K562 (cell line): ENCODE measurements at regions not wholly inside any gene's neighbourhood (a gene's known extent, or its start where the extent isn't known, plus 50 kb on each side); places are given as distances from the start of the nearest gene placed in this dataset.

Experiments
- ATAC-seq: fragments of 200-7000 bp; cut with Tn5 transposase; 3 replicates; pipeline ENCODE4 v1.9.1; 2020; ENCODE audit warnings: moderate library complexity
- BruUV-seq: library from RNA; stranded (reverse); fragments of 400-500 nt; replicated peaks from 2 replicates; lab custom pipeline; 2021; lab: Mats Ljungman, UMichigan
- CTCF ChIA-PET: fragments of 300-600 bp; formaldehyde crosslinking; extraction: SDS; loops from one replicate; lab custom pipeline; 2021; ENCODE audit warnings: low intra/inter-chr PET ratio; lab: Yijun Ruan, JAX
- POLR2A ChIA-PET: fragments of 300-600, 350-650 bp; sonication (Branson Sonifier 250); formaldehyde crosslinking; extraction: SDS; loops from one replicate; lab custom pipeline; 2021; ENCODE audit warnings: antibody characterized with exemption, inconsistent platforms; lab: Yijun Ruan, JAX
- DNase-seq, 4 experiments: peaks; one replicate each; pipeline versions ENCODE4 v3.0.0 to v3.0.0-alpha.2; 2011 to 2018; ENCODE audit warnings: low spot score in 3 of 4, mixed read lengths in 3 of 4; ENCODE audit errors: extremely low read depth in 1 of 4
- FAIRE-seq: peaks from 2 replicates; lab custom pipeline; 2011; peaks lifted over from hg19 to GRCh38; lab: Jason Lieb, UNC
- H2AFZ ChIP-seq: 2 replicates; pipeline ENCODE4 v1.6.0; 2011; ENCODE audit warnings: low read depth, low read length, control low read depth, inconsistent platforms
- H3K27ac ChIP-seq: fragments of 200-600 bp; 3 replicates; pipeline ENCODE4 v1.8.0; 2011; ENCODE audit warnings: low read depth, mild to moderate bottlenecking, control low read depth, inconsistent platforms, low read length, moderate library complexity, mixed read lengths; ENCODE audit errors: extremely low read depth
- H3K27me3 ChIP-seq, 2 experiments: fragments of 300-600 bp in 1 of 2; 2 replicates in 1 of 2; 3 replicates in 1 of 2; pipeline versions ENCODE4 v1.6.0 to v1.8.0; 2011; ENCODE audit warnings: inconsistent platforms in 2 of 2, low read length in 2 of 2, mild to moderate bottlenecking in 1 of 2, mixed read lengths in 1 of 2, moderate library complexity in 1 of 2; ENCODE audit not compliant: control insufficient read depth in 2 of 2, insufficient read depth in 2 of 2
- H3K36me3 ChIP-seq: fragments of 300-600 bp; 3 replicates; pipeline ENCODE4 v1.8.0; 2011; ENCODE audit warnings: mild to moderate bottlenecking, low read length, inconsistent platforms; ENCODE audit not compliant: control insufficient read depth, insufficient read depth
- H3K4me1 ChIP-seq, 2 experiments: fragments of 200-600 bp in 1 of 2; replicated peaks in 1 of 2; 2 replicates in 1 of 2; 3 replicates in 1 of 2; pipeline versions ENCODE4 v1.5.1 to v1.8.0; 2011; ENCODE audit warnings: inconsistent platforms in 2 of 2, low read length in 2 of 2, mild to moderate bottlenecking in 1 of 2, mixed read lengths in 1 of 2, moderate library complexity in 1 of 2; ENCODE audit not compliant: control insufficient read depth in 2 of 2, insufficient read depth in 2 of 2
- H3K4me2 ChIP-seq: 2 replicates; pipeline ENCODE4 v1.6.1; 2011; ENCODE audit warnings: low read length, control low read depth, inconsistent platforms, mixed read lengths; ENCODE audit not compliant: insufficient read depth
- H3K4me3 ChIP-seq: fragments of 200-600 bp; sonication (generic), shearing (Covaris generic); 2 replicates; pipeline ENCODE4 v1.5.1; 2016; ENCODE audit warnings: control low read depth, inconsistent platforms
- H3K79me2 ChIP-seq: fragments of 200-600 bp; 3 replicates; pipeline ENCODE4 v1.8.0; 2011; ENCODE audit warnings: low read length, inconsistent platforms; ENCODE audit not compliant: control insufficient read depth, insufficient read depth
- H3K9ac ChIP-seq, 2 experiments: 2 replicates each; pipeline versions ENCODE4 v1.6.0 to v1.6.1; 2011; ENCODE audit warnings: low read depth in 2 of 2, low read length in 2 of 2, control low read depth in 1 of 2, inconsistent platforms in 1 of 2, mild to moderate bottlenecking in 1 of 2, mixed read lengths in 1 of 2; ENCODE audit not compliant: insufficient read depth in 1 of 2
- H3K9me1 ChIP-seq: one replicate; pipeline ENCODE4 v1.6.0; 2011; ENCODE audit warnings: inconsistent platforms, mild to moderate bottlenecking, low read length, moderate library complexity; ENCODE audit not compliant: control insufficient read depth, insufficient read depth
- H3K9me3 ChIP-seq: replicated peaks from 2 replicates; pipeline ENCODE4 v1.5.1; 2011; ENCODE audit warnings: low read depth, low read length, inconsistent platforms; ENCODE audit not compliant: control insufficient read depth, insufficient read depth
- H4K20me1 ChIP-seq: replicated peaks from 2 replicates; pipeline ENCODE4 v1.6.1; 2011; ENCODE audit warnings: low read length, inconsistent platforms, mixed read lengths; ENCODE audit not compliant: control insufficient read depth, insufficient read depth
- BRD4 ChIP-seq: fragments of 200-600 bp; sonication (generic); IDR thresholded peaks from 2 replicates; pipeline ENCODE4 v1.6.1; 2017; ENCODE audit warnings: inconsistent platforms
- EP400 ChIP-seq: fragments of 450-650 bp; IDR thresholded peaks from 2 replicates; pipeline ENCODE4 v1.6.1; 2017; ENCODE audit warnings: antibody characterized with exemption, mild to moderate bottlenecking, moderate library complexity
- HDAC2 ChIP-seq: fragments of 450-650 bp; IDR thresholded peaks from 2 replicates; pipeline ENCODE4 v1.6.1; 2016; ENCODE audit warnings: mild to moderate bottlenecking
- HDAC3 ChIP-seq: fragments of 450-650 bp; IDR thresholded peaks from 2 replicates; pipeline ENCODE4 v1.6.1; 2018; ENCODE audit warnings: borderline replicate concordance, mild to moderate bottlenecking, moderate library complexity; ENCODE audit not compliant: partially characterized antibody
- NCOA2 ChIP-seq, 2 experiments: fragments of 450-650 bp; IDR thresholded peaks; 2 replicates each; pipeline ENCODE4 v1.6.1; 2018; ENCODE audit warnings: mild to moderate bottlenecking in 2 of 2, moderate library complexity in 1 of 2; ENCODE audit not compliant: partially characterized antibody in 2 of 2
- NR2F6 ChIP-seq: fragments of 450-650 bp; formaldehyde crosslinking; IDR thresholded peaks from 2 replicates; pipeline ENCODE4 v1.4.0; 2020; ENCODE audit warnings: mild to moderate bottlenecking
- PPARD ChIP-seq: fragments of 250-450 bp; sonication (Bioruptor Pico); IDR thresholded peaks from 2 replicates; pipeline ENCODE4 v1.8.0; 2022; ENCODE audit warnings: inconsistent platforms, mild to moderate bottlenecking, moderate library complexity
- SMAD4 ChIP-seq: fragments of 250-450 bp; sonication (Bioruptor Pico); conservative IDR thresholded peaks from 2 replicates; pipeline ENCODE4 v1.8.0; 2021; ENCODE audit warnings: inconsistent platforms, mild to moderate bottlenecking, moderate library complexity
- SUPT5H ChIP-seq: fragments of 450-650 bp; IDR thresholded peaks from 2 replicates; pipeline ENCODE4 v1.6.1; 2016
- TCF3 ChIP-seq: sonication (generic); formaldehyde crosslinking; IDR thresholded peaks from 2 replicates; pipeline ENCODE4 v1.4.0; 2020; ENCODE audit warnings: mild to moderate bottlenecking, missing genetic modification reagents
- THRAP3 ChIP-seq: fragments of 450-650 bp; IDR thresholded peaks from 2 replicates; pipeline ENCODE4 v1.6.1; 2016; ENCODE audit warnings: mild to moderate bottlenecking, inconsistent platforms, borderline replicate concordance
- TOE1 ChIP-seq, 2 experiments: fragments of 450-650 bp in 1 of 2; sonication (generic) in 1 of 2; formaldehyde crosslinking in 1 of 2; IDR thresholded peaks; 2 replicates each; pipeline versions ENCODE4 v1.7.1 to v1.8.0; 2016 to 2022; ENCODE audit warnings: borderline replicate concordance in 2 of 2, mild to moderate bottlenecking in 2 of 2, antibody characterized with exemption in 1 of 2, inconsistent platforms in 1 of 2, low read depth in 1 of 2, missing genetic modification reagents in 1 of 2, moderate library complexity in 1 of 2
- TRIM24 ChIP-seq, 2 experiments: fragments of 450-650 bp; IDR thresholded peaks; 2 replicates each; pipeline ENCODE4 v1.6.1; 2016
- ZKSCAN3 ChIP-seq: fragments of 250-450 bp; sonication (Bioruptor Pico); IDR thresholded peaks from 2 replicates; pipeline ENCODE4 v1.4.0; 2020
- WGBS: fragments of 100-300 bp; shearing (Covaris generic); methylation state at CpG from one replicate; pipeline ENCODE4 v1.1.6; 2016; ENCODE audit warnings: low coverage, mixed read lengths; ENCODE audit not compliant: insufficient coverage; ENCODE audit errors: missing lambda C conversion rate; 5-methylcytosine and 5-hydroxymethylcytosine counted together
- in situ Hi-C: fragments of 300-500 bp; cut with MboI; formaldehyde crosslinking; loops from 4 replicates; pipeline ENCODE4 v1.15.0; 2018; ENCODE audit warnings: inconsistent platforms, mixed read lengths
- intact Hi-C: fragments of 100-400 bp; cut with micrococcal nuclease; formaldehyde crosslinking; loops from 2 replicates; pipeline ENCODE4 v1.14.2; 2022
- TF ChIP-seq, protein P1 (sequence below): fragments of 450-650 bp; IDR thresholded peaks from one replicate; pipeline ENCODE4 v1.6.1; 2018; ENCODE audit warnings: mild to moderate bottlenecking, moderate library complexity; ENCODE audit not compliant: partially characterized antibody
- TF ChIP-seq, protein P2 (sequence below): sonication (generic); IDR thresholded peaks from 2 replicates; pipeline ENCODE4 v1.6.1; 2016

DNA sequence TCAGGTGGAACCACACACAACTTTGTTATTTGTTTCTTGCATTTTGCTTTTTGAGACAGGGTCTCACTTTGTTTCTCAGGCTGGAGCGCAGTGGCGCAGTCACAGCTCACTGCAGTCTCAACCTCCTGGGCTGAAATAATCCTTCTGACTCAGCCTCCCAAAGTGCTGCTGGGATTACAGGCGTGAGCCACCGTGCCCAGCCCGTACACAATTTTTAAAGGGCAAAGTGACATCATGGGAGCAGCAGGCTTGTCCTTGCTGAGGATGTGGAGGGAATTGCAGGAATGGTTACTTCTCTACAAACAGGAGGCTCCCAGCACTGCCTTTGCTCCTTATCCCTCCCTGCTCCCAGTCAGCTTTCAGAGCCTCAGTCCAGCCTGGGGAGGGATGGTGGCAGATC, 355.9 kb upstream of the KLHL29 start:
- CTCF ChIA-PET, result no interaction called here
- Histone ChIP-seq H3K27ac (no peak overlapping the region), H3K4me1 (no peaks in the 10 kb centered on the region), H3K36me3 (no peaks in the 10 kb centered on the region), H3K27me3 (no peaks in the 10 kb centered on the region), H2AFZ (no peak overlapping the region), H4K20me1 (no peaks in the 10 kb centered on the region), H3K79me2 (no peaks in the 10 kb centered on the region), H3K4me3 (no peak overlapping the region), H3K4me2 (no peak overlapping the region), H3K9me3 (no peaks in the 10 kb centered on the region), H3K9ac (no peak overlapping the region), H3K9me1 (no peaks in the 10 kb centered on the region)
- DNase-seq, result no peak
- 0% methylated on average over 5 of the region's 5 CpGs for WGBS
- TF ChIP-seq PPARD (CRISPR knock-in tag) (no peak), TOE1 (IDR thresholded peaks at IDR 0.05; ENCODE audit: borderline replicate concordance) (no peak), TOE1 (CRISPR knock-in tag; IDR thresholded peaks at IDR 0.05; ENCODE audit: borderline replicate concordance, low read depth) (no peak), TCF3 (CRISPR knock-in tag) (no peak), NCOA2 (IDR thresholded peaks at IDR 0.05; ENCODE audit: partially characterized antibody in 2 of 2) (no peak)
- no TSS peak for BruUV-seq
- FAIRE-seq, result no peak
- no peak for ATAC-seq
- POLR2A ChIA-PET, result interaction anchor here (0.7 kb wide), 1 partner anchor 1382 kb away, joined by 3 read pairs; no protein-coding TSS in a partner anchor
- intact Hi-C loops (no loop called here), in situ Hi-C loops (no loop called here)

DNA sequence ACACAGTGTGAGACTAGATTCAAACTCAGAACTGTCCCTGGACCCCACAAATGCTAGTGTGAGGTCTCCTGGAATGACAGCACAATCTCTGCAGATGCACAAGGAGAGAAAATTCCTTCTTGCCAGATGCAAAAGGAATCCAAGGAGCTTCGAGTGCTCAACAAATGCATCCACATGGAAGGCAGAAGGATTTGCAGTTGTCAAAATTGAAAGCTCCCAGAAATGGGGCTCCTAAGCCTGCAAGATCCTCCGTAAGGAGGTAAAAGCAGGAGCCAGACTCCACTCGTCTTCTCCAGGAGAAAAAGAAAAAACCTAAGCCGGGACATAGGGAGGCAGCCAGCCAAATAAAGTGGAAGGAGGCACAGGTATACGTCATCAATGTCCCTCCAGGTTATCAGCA, 355.0 kb upstream of the KLHL29 start:
- ChIA-PET POLR2A (no interaction called here), CTCF (no interaction called here)
- intact Hi-C loops (no loop called here), in situ Hi-C loops (no loop called here)
- no peaks in the 10 kb centered on the region for H3K36me3 ChIP-seq
- no TSS peak for BruUV-seq
- H3K27me3 ChIP-seq, result no peaks in the 10 kb centered on the region
- H3K79me2 ChIP-seq, result no peaks in the 10 kb centered on the region
- no peaks in the 10 kb centered on the region for H3K9me3 ChIP-seq
- H3K27ac ChIP-seq, result no peak overlapping the region
- no peaks in the 10 kb centered on the region for H3K4me1 ChIP-seq
- no peak overlapping the region for H3K4me2 ChIP-seq
- ATAC-seq (no peak), DNase-seq (no peak), FAIRE-seq (no peak)
- no peak overlapping the region for H2AFZ ChIP-seq
- no peak overlapping the region for H3K4me3 ChIP-seq
- no peak overlapping the region for H3K9ac ChIP-seq
- WGBS, result 4% methylated on average over 5 of the region's 5 CpGs
- no peaks in the 10 kb centered on the region for H3K9me1 ChIP-seq
- H4K20me1 ChIP-seq, result no peaks in the 10 kb centered on the region
- no peak for TF ChIP-seq NR2F6 (CRISPR knock-in tag)
- TF ChIP-seq PPARD (CRISPR knock-in tag), result no peak
- no peak for TF ChIP-seq SMAD4 (CRISPR knock-in tag)
- TF ChIP-seq ZKSCAN3 (CRISPR knock-in tag), result no peak
- TF ChIP-seq SUPT5H, result no peak
- TF ChIP-seq, protein P1, sequence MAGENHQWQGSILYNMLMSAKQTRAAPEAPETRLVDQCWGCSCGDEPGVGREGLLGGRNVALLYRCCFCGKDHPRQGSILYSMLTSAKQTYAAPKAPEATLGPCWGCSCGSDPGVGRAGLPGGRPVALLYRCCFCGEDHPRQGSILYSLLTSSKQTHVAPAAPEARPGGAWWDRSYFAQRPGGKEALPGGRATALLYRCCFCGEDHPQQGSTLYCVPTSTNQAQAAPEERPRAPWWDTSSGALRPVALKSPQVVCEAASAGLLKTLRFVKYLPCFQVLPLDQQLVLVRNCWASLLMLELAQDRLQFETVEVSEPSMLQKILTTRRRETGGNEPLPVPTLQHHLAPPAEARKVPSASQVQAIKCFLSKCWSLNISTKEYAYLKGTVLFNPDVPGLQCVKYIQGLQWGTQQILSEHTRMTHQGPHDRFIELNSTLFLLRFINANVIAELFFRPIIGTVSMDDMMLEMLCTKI, result no peak
- no peak for TF ChIP-seq TRIM24 (IDR thresholded peaks at IDR 0.05)
- TF ChIP-seq HDAC3, result no peak
- TF ChIP-seq, protein P2, sequence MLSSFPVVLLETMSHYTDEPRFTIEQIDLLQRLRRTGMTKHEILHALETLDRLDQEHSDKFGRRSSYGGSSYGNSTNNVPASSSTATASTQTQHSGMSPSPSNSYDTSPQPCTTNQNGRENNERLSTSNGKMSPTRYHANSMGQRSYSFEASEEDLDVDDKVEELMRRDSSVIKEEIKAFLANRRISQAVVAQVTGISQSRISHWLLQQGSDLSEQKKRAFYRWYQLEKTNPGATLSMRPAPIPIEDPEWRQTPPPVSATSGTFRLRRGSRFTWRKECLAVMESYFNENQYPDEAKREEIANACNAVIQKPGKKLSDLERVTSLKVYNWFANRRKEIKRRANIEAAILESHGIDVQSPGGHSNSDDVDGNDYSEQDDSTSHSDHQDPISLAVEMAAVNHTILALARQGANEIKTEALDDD, result no peak
- TF ChIP-seq HDAC2, result no peak
- TF ChIP-seq BRD4, result no peak
- no peak for TF ChIP-seq EP400
- no peak for TF ChIP-seq THRAP3
